ENCODE measurements at regions not wholly inside any gene's neighbourhood (a gene's known extent, or its start where the extent isn't known, plus 50 kb on each side); places are given as distances from the start of the nearest gene placed in this dataset.

DNA sequence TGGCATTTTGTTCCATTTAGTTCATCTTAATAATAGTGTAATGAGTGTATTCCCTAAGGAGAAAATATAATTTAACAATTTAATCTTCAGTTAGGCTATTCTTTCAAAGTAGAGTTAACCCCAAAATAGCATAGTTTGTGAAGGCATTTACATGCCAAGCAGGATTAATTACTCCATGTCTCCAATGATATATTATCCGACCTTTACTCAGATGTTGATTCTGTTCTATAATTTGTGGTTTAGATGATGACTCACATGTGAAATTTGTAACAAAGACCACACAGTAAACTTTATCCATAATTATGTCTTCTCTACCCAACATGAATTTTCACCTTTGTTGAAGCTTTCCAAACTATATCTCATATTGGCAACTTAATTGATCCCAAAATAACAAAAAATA, 2065.2 kb downstream of the MRPL39 start:
- Histone ChIP-seq H3K9me3 (ENCODE audit: low read depth, low read length) (no peaks in the 10 kb centered on the region), H3K4me2 (ENCODE audit: insufficient read depth, low read length) (no peak overlapping the region), H3K79me2 (ENCODE audit: insufficient read depth, low read length) (no peaks in the 10 kb centered on the region), H3K36me3 (ENCODE audit: insufficient read depth, low read length) (no peaks in the 10 kb centered on the region), H3K27ac (ENCODE audit: low read depth, low read length) (no peak overlapping the region), H2AFZ (ENCODE audit: low read length) (no peak overlapping the region), H3K4me3 (ENCODE audit: insufficient read depth, low read length) (no peak overlapping the region), H4K20me1 (ENCODE audit: insufficient read depth, low read length) (no peaks in the 10 kb centered on the region), H3K27me3 (ENCODE audit: insufficient read depth, low read length) (no peaks in the 10 kb centered on the region), H3K4me1 (ENCODE audit: insufficient read depth, low read length) (no peaks in the 10 kb centered on the region)
- no peak for DNase-seq (ENCODE audit: insufficient read length, low spot score, missing footprints)
- TF ChIP-seq, protein P1, sequence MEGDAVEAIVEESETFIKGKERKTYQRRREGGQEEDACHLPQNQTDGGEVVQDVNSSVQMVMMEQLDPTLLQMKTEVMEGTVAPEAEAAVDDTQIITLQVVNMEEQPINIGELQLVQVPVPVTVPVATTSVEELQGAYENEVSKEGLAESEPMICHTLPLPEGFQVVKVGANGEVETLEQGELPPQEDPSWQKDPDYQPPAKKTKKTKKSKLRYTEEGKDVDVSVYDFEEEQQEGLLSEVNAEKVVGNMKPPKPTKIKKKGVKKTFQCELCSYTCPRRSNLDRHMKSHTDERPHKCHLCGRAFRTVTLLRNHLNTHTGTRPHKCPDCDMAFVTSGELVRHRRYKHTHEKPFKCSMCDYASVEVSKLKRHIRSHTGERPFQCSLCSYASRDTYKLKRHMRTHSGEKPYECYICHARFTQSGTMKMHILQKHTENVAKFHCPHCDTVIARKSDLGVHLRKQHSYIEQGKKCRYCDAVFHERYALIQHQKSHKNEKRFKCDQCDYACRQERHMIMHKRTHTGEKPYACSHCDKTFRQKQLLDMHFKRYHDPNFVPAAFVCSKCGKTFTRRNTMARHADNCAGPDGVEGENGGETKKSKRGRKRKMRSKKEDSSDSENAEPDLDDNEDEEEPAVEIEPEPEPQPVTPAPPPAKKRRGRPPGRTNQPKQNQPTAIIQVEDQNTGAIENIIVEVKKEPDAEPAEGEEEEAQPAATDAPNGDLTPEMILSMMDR (IDR thresholded peaks at IDR 0.05; ENCODE audit: extremely low read depth, low read depth, low read length): no peak

DNA sequence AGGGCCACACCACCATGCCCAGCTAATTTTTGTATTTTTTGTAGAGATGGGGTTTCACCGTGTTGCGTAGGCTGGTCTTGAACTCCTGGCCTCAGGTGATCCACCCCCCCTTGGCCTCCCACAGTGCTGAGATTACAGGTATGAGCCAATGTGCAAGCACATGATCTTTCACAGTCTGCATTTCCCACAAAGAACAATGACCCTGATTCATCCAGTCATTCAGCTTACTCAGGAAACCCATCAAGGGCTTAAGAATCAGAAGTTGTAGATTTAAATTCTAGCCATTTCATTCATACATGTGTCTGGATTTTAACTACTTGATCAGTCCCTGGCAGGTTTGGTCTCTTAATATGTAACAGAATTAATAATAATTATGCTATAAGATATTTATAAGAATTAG, 2065.7 kb downstream of the MRPL39 start:
- no peaks in the 10 kb centered on the region for H3K27me3 ChIP-seq (ENCODE audit: insufficient read depth, low read length)
- no peak overlapping the region for H2AFZ ChIP-seq (ENCODE audit: low read length)
- no peak for DNase-seq (ENCODE audit: insufficient read length, low spot score, missing footprints)
- H3K9me3 ChIP-seq (ENCODE audit: low read depth, low read length): no peaks in the 10 kb centered on the region
- no peak overlapping the region for H3K4me2 ChIP-seq (ENCODE audit: insufficient read depth, low read length)
- no peaks in the 10 kb centered on the region for H3K4me1 ChIP-seq (ENCODE audit: insufficient read depth, low read length)
- H3K27ac ChIP-seq (ENCODE audit: low read depth, low read length): no peak overlapping the region
- H3K79me2 ChIP-seq (ENCODE audit: insufficient read depth, low read length): no peaks in the 10 kb centered on the region
- no peak overlapping the region for H3K4me3 ChIP-seq (ENCODE audit: insufficient read depth, low read length)
- TF ChIP-seq, protein P1 (IDR thresholded peaks at IDR 0.05; ENCODE audit: extremely low read depth, low read depth, low read length): no peak
- no peaks in the 10 kb centered on the region for H4K20me1 ChIP-seq (ENCODE audit: insufficient read depth, low read length)
- H3K36me3 ChIP-seq (ENCODE audit: insufficient read depth, low read length): no peaks in the 10 kb centered on the region

DNA sequence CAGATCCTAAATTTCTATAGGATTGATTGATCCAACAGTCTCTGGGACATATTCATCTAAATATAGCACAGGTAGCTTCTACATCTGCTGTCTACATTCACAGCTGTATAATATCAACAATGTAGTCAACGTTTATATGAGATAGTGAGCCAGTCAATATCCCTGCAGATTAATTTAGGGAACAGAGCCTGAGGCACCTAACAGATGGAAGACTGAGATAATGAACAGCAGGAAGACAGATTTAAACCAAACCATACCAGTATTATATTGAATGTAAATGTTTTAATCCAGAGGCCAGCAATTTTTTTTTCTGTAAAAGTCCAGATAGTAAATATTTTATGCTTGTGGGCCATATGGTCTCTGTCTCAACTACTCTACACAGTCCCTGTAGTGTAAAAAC, 2072.4 kb downstream of the MRPL39 start:
- H3K27ac ChIP-seq (ENCODE audit: low read depth, low read length): no peak overlapping the region
- no peaks in the 10 kb centered on the region for H3K79me2 ChIP-seq (ENCODE audit: insufficient read depth, low read length)
- H3K9me3 ChIP-seq (ENCODE audit: low read depth, low read length): peaks cover 2% of the 10 kb centered on the region
- H3K36me3 ChIP-seq (ENCODE audit: insufficient read depth, low read length): no peaks in the 10 kb centered on the region
- no peaks in the 10 kb centered on the region for H3K4me1 ChIP-seq (ENCODE audit: insufficient read depth, low read length)
- no peak overlapping the region for H2AFZ ChIP-seq (ENCODE audit: low read length)
- DNase-seq (ENCODE audit: insufficient read length, low spot score, missing footprints): no peak
- H4K20me1 ChIP-seq (ENCODE audit: insufficient read depth, low read length): no peaks in the 10 kb centered on the region
- H3K4me2 ChIP-seq (ENCODE audit: insufficient read depth, low read length): no peak overlapping the region
- no peaks in the 10 kb centered on the region for H3K27me3 ChIP-seq (ENCODE audit: insufficient read depth, low read length)
- H3K4me3 ChIP-seq (ENCODE audit: insufficient read depth, low read length): no peak overlapping the region
- TF ChIP-seq, protein P1 (IDR thresholded peaks at IDR 0.05; ENCODE audit: extremely low read depth, low read depth, low read length): no peak

GRCh38 chr21:23531444-23531843, 2075.8 kb downstream of the MRPL39 start:
- no peaks in the 10 kb centered on the region for H3K79me2 ChIP-seq (ENCODE audit: insufficient read depth, low read length)
- no peaks in the 10 kb centered on the region for H3K27me3 ChIP-seq (ENCODE audit: insufficient read depth, low read length)
- H3K4me3 ChIP-seq (ENCODE audit: insufficient read depth, low read length): no peak overlapping the region
- peaks cover 2% of the 10 kb centered on the region for H3K9me3 ChIP-seq (ENCODE audit: low read depth, low read length)
- H4K20me1 ChIP-seq (ENCODE audit: insufficient read depth, low read length): no peaks in the 10 kb centered on the region
- no peaks in the 10 kb centered on the region for H3K36me3 ChIP-seq (ENCODE audit: insufficient read depth, low read length)
- no peak overlapping the region for H2AFZ ChIP-seq (ENCODE audit: low read length)
- H3K4me1 ChIP-seq (ENCODE audit: insufficient read depth, low read length): no peaks in the 10 kb centered on the region
- no peak overlapping the region for H3K4me2 ChIP-seq (ENCODE audit: insufficient read depth, low read length)
- no peak overlapping the region for H3K27ac ChIP-seq (ENCODE audit: low read depth, low read length)
- no peak for DNase-seq (ENCODE audit: insufficient read length, low spot score, missing footprints)
- TF ChIP-seq, protein P1 (IDR thresholded peaks at IDR 0.05; ENCODE audit: extremely low read depth, low read depth, low read length): no peak
